ENCODE measurements at regions not wholly inside any gene's neighbourhood (a gene's known extent, or its start where the extent isn't known, plus 50 kb on each side); places are given as distances from the start of the nearest gene placed in this dataset.
"Not testable (repeated sequence)": the region's sequence is repeated elsewhere in the genome, so short reads cannot be mapped to it uniquely, and the experiment has no call there.

DNA sequence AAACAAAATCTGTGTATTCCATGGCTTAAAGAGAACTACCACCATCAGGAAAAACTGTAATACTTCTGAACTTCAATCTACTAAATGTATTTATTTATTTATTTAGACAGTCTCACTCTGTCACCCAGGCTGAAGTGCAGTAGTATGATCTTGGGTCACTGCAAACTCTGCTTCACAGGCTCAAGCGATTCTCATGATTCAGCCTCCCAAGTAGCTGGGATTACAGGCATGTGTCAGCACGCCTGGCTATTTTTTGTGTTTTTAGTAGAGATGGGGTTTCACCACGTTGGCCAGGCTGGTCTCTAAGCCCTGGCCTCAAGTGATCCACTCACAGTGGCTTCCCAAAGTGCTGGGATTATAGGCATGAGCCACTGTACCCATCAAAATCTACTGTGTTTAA, 202.3 kb upstream of the POU1F1 start:
- no peak for DNase-seq

DNA sequence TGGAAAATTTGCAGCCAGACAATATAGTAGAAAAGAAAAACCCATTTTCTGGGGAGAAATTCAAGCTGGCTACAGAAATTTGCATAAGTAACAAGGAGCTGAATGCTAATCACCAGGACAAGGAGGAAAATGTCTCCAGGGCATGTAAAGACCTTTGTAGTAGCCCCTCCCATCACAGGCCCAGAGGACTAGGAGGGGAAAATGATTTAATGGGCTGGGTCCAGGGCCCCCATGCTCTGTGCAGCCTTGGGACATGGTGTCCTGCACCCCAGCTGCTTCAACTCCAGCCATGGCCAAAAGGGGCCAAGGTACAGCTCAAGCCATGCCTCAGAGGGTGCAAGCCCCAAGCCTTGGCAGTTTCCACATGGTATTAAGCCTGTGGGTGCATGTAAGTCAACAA, 197.6 kb upstream of the POU1F1 start:
- no peak for DNase-seq

DNA sequence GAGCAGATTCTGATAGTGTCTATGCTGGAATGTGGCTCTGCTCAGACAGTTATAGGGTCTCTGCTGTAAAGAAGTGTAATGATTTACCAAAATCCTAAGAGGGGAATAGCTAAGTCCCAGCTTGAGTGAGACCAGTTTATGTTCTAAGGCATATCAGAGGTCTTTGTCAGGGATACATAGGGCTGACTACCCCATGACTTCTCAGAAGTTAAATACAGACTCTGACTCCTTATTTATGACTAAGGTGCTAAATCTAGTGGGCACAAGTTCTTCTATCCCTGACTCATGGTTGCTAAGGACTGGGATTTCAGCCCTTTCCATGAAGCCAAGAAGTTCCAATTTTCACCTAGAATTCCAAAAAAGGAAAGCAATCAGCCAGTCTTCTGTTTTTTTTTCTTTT, 192.6 kb upstream of the POU1F1 start:
- DNase-seq, result no peak

DNA sequence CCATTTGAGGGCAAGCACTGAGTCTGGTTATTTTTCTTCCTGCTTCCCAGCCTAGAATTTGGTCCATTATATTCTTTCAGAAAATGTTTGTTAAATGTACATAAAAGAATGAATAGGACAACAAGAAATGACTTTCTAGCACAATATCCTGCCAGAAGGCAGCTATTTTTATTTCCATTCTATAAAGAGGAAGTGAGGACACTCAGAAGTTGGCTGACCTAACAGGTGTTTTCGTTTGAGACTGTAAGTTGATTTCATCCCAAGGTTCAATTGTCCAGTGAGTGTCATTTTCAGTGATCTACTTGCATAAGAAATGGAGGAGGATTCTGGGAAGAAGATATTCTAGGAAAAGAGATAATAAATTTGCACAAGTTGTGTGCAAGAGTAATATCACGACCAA, 191.9 kb upstream of the POU1F1 start:
- no peak for DNase-seq

DNA sequence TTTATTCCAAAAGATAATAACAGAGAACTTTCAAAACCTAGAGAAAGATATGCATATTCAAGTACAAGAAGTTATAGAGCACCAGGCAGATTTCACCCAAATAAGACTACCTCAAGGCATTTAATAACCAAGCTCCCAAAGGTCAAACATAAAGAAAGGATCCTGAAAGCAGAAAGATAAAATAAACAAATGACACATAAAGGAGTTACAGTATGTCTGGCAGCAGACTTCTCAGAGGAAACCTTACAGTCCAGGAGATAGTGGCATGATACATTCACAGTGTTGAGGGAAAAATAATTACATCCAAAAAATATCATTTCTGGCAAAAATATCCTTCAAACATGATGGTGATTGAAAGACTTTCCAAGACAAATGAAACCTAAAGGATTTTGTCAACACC, 185.8 kb upstream of the POU1F1 start:
- no peak for DNase-seq

DNA sequence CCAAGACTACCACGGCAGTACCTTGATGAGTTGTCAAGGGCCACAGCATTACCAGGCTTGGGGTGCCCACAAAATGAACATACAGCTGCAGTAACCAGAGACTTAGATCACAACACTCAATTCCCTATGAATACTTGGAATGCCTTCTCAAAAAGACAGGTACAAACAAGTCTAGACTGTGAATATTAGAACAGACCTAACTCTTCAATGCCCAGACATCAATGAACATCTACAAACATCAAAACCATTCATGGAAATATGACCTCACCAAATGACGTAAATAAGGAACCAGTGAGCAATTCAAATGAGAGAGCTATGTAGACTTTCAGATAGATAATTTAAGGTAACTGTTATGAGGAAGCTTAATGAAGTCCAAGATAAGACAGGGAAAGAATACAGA, 185.1 kb upstream of the POU1F1 start:
- DNase-seq, result no peak

DNA sequence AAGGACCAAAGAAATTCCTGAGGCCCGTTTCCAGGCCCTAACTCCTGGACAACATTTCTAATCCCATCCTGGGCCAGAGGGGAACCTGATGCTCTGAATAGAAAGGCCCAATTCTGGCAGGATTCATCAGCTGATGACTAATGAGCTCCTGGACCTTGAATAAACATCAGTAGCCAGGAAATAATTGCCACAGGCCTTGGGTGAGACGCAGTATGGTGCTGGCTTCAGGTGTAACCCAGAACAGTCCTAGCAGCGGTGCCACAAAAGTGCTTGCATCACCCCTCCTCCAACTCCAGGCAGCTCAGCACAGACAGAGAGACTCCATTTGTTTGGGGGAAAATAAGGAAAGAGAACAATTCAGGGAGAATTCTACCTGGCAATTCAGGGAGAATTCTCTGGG, 184.7 kb upstream of the POU1F1 start:
- DNase-seq, result no peak

DNA sequence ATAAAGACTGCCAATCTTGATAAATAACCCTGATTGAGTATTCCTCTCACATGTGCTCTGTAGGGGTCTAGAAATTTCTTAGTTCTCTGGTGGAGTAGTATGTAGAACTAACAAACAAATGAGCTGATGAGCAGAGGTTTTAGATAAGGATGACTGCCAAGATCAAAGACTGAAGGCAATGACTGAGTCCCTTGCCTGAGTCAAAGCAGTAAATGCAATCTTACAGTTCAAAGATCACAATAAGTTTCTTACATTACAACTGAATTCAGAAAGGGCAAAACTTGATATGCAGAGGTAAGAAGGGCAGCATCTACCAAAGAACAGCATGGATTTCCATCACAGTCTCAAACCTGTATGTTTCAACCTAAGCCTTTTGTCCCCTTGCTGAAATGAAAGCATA, 172.2 kb upstream of the POU1F1 start:
- no peak for DNase-seq

DNA sequence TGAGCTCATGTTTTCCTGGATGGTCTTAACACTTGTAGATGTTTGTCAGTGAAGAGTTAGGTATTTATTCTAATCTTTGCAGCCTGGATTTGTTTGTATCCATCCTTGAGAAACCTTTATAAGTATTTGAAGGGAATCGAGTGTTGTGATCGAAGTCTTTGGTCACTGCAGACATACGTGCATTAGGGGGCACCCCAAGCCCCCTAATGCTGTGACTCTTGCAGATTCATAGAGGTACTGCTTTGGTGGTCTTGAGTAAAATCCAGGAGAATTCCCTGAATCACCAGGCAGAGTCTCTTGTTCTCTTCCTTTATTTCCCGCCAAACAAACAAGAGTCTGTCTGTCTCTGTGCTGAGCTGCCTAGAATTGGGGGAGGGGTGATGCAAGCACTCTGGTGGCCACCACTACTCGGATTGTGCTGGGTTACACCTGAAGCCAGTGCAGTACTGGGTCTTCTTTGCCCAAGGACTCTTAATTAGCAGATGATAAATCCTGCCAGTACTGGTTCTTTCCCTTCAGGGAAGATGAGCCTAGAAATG, 170.5 kb upstream of the POU1F1 start:
- DNase-seq, result no peak

DNA sequence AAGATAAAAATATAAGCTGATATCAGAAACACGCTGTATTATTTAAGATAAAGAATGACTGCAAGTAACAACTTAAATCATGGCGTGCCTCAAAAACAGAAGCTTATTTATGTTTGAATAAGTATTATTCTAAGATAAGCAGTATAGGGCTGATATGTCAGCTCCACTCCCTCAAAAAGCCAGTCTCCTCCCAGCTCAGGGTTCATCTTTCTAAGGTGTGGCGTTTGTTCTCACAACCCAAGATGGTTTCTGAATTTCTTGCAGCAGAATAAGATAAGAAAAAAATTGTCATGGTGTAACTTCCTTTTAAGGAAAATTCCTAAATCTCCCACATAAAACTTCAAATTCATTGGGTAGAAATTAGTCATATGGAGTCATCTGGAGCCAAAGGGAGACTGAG, 166.1 kb upstream of the POU1F1 start:
- no peak for DNase-seq

DNA sequence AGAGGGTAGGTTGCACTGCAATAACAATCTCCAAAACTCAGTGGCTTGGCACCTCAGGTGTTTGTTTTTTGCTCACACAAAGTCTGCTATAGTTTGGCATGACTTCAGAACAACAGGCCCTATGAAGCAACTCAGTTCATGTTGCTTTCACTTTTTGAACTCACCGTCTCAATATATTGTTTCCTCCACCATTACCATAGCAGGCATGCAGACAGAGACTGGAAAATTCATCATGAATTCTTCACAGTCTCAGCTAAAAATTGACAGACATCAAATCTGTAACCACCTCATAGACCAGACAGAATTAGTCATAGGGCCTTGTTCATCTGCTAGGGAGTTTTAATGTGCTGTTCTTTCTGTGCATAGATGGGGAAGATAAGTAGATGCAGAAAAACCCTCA, 161.4 kb upstream of the POU1F1 start:
- no peak for DNase-seq

DNA sequence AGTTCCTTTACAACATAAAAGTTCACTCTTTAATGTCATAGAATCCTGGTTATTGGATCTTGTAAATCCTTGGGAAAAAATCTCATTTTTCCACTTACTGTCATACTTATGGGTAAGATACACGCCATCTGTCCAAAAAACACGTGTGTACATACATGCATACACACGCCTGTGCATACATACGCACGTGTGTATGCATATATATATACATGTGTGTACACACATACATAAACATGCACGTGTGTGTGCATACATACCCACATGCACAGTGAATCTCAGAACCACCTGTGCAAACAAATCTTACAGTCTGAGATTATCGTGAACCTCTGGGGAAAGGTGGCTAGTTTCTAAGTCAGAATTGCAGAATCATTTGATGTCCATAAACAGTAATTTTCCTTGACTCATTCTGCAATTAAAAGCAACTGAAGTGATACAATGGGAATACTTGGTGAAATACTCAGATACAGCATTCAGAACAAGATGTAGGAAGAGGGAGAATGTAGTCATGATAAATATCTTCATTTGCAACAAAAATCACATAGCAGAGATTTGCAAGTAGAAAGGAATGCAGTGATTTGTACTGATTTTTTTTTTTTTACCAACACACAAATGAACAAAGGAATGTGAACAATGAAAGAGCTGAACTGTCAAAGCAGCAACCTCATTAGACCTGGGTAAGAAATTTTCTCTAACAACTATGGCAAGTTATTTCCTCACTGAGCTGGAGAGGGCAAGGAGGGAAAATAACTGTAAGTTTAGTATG, 160.6 kb upstream of the POU1F1 start:
- DNase-seq, result no peak

DNA sequence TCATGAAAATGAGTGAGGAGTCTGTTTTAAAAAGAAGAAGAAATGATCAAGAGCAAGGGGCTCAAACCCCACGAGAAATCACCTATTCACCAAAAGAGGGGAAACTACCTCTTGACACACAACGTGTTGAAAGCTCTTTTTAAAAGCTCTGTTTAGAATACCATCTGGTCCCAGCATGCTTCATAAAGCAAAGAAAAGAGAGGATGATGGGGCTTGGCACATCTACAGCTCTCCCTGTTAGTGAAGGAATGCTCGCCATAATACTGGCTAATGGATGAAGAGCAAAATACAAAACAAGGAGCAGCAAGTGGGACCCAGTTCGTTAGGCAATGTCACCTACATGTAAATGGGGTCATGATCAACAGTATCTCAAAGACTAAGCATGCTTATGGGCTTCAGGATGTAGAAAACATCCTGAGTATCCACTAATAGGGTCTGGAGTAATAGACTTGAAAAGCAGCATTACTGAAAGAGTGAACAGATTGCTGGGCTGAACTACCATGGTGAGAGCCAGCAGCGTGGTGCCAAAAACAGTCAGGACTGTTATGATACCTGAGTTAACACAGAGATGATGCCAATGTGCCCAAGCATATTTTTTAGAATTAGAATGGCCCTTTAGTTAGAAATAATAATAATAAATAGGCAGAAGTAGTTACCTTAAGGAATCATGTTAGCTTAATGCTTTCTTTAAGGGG, 159.7 kb upstream of the POU1F1 start:
- DNase-seq, result no peak

DNA sequence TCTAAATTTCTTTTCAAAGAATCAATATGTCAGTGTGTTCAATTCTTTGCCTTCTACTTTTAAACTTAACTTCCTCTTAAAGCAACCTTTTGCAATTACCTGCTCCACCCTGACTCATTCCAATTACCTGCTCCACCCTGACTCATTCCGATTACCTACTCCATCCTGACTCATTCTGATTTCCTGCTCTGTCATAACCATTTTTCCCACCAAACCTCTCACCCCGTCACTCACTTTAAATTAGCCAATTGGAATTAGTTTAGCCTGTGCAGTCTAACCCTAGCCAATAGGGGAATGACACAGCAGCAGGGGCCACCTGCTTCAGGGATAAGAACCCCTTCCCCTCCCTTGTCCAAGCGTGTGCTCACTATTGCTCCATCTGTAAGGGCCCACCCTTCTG, 157.1 kb upstream of the POU1F1 start:
- not testable (repeated sequence) for DNase-seq

DNA sequence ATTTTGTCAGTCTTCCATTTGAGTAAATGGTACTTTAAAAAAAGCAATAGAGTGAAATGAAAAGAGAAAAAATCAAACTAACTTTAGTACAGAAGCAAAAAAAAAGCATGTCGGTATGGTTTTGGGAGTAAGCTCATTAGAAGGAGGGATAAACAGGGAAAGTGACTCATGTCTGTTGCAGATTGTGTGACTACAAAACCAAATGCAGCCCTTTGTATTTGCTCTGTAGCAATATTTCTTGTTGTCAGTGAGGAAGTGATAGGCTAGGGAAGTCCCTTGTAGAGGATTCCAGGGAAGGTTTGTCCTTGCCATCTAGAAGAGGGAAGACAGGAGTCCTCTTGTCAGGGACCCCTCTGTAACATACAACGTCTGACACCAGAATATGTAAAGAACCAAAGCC, 150.5 kb upstream of the POU1F1 start:
- no peak for DNase-seq

DNA sequence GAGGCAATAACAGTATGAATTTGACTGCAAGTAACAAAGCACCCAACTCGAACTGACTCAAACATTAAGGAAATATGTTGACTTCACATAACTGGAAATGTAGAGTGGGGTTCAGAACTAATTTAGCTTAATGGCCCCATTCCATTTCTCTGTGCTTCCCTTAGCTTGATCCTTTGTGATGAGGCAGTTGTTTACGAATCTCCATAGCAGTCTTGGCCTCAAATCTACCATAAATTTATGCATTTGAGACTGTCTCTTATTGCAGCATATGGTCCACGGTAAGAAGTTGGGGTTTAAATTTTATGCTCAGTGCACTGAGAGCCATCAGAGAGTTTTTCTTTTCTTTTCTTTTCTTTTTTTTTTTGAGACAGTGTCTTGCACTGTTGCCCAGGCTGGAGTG, 148.7 kb upstream of the POU1F1 start:
- DNase-seq, result no peak

DNA sequence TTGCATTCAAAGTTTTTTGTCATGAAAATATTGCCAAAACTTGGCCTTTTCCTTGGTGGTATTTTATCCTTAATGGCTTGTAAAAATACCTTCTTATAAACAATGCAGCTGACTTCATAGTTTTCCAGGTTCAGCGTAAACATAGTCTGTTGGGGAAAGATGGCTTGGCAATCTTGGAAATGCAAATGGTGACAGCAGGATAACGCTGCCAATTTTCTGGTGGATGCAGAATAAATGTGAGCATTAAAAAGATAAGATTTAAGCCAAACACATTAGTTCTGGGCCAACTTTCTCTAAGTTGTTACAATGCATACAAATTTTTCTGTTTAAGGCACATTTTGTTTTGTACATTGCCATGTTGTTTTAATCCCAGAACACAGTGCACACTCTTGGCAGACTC, 147.0 kb upstream of the POU1F1 start:
- DNase-seq, result no peak

DNA sequence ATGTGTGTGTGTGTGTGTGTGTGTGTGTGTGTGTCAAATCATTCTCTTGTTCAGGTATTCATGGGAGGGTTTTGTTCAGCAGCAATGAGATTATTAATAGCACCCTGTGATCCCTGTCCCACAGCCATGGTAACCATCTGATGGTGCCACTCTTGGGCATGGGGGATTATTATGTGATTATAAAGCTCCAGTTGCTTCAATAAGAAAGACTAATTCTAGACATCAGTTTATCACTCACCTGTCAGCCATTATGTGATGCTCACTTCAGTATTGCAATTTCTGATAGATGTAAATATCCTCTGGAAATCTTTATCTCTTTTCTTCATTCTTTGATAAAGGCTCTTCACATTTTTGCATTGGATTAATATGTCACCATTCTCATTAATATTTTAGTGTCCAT, 145.9 kb upstream of the POU1F1 start:
- DNase-seq, result no peak

DNA sequence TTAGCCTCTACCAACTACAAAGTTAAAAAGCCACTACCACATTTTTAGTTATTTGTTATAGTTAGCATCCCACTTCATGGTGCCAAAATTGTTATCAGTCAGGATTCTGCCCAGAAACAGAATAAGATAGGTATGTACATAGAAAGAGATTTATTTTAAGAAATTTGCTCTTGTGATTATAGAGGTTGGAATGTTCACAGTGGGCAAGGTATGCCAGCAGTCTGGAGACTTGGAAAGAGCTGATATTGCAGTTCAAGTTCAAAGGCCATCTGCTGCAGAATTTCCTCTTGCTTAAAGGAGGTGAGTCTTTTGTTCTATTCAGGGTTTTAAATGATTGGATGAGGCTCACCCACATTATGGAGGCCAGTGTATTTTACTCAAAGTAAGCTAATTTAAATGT, 143.8 kb upstream of the POU1F1 start:
- no peak for DNase-seq

DNA sequence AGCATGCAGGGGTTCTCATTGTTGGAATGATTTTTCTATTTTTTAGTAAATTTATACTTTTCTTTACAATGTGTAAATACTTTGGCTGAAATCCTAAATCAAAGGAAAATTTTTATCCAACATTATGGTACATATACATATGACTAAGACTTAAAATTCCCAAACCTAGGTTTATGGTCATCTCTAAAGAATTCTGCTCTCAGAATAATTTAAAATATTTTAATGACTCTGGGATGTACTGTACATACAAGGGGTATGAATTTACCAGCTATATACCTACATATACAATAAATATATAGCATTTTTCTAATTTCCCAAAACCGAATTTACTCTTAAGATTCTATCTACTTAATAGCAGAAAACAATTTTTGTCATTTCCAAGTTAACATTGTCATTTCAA, 137.9 kb upstream of the POU1F1 start:
- no peak for DNase-seq

DNA sequence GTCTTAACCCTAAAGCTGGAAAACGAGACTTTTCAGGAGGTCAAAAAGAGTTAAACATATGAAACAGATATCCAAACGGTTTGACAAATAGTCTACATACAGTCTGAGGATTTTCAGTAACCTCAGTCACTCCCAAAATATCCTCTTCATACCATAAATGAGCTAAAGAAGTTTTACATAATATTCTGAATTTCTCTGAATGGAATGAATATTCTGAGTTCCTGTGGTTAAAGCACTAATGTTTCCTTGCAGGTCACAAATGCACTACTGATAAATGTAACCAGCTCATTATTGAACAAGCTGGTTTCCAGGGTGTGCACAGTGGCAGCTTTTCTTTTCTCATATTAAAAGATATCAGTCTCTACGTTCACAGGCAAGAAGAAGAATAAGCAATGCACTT, 137.4 kb upstream of the POU1F1 start:
- no peak for DNase-seq

DNA sequence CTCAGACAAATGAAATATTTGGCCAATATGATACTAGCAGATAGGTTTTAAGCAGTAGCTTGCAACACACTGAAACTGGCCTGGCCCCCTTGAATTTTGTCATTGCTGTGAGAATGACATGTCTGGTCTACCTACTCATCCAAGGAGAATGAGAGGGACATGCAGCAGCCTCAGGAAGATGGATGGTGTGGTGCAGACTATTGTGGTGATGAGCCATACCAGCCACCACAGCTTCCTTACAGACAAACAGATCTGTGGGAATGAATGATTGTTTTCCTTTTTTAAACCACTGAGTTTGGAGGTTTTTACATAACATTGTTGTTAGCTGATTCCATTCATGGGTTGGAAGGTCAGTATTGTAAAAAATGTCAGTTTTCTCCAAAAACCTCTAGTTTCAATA, 133.7 kb upstream of the POU1F1 start:
- DNase-seq, result no peak

DNA sequence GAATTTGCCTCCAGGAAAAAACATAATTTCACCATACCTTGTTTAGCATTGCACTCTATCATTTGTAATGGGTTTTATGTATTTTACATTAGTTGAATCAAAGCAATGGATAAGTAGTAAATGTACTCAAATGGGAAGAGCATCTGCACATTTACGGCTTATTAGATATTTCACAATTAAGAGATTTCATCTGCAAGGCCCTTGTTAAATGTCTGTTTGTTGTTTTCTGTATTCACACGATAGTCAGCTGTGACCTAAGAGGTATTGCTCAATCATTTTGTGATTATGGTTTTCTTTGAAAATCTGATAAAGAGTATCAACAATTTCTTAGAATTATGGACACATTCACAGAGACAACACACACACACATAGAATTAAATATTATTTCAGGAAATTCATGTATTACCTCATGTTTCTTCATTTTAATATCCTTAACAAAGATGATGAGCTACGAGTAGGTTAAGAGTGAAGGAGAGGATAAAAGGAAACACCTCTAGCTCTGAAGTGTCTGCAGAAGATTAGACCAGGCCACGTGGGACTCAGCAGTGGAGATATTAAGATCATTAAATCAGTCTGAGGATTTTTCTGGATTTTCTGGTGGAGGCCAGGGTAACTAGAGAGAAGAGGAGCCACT, 121.9 kb upstream of the POU1F1 start:
- no peak for DNase-seq

DNA sequence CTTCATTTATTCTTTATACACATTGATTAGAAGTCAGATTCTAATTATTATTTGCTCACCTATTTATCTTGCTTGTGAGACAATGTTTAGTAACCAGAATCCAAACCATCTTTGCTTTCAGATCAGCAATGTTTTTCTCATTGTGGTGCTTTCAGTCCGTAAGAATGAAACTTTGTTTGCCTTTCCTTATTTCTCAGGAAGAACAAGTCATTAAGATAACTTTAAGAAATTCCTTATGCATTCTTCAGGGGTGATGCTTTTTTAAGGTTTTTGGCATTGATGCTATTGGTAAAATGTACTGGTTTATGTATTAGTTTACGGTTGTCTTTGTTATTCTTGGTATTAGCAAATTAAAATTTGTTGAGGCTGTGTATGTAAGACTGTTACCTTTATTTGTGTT, 120.8 kb upstream of the POU1F1 start:
- DNase-seq, result no peak

Measured in NCI-H526 treated with DMSO at 0.1 percent for 48 hours (cell line).